A549 (cell line): ENCODE measurements at regions not wholly inside any gene's neighbourhood (a gene's known extent, or its start where the extent isn't known, plus 50 kb on each side); places are given as distances from the start of the nearest gene placed in this dataset.

Experiments
- ATAC-seq, 2 experiments: fragments of 200-7000 bp in 1 of 2; fragments of >200 bp in 1 of 2; cut with Nextera tagmentation in 1 of 2; cut with Tn5 transposase in 1 of 2; 3 replicates each; pipeline versions ENCODE4 v1.8.0 to v1.9.1; 2018 to 2020; ENCODE audit warnings: mild to moderate bottlenecking in 1 of 2, moderate library complexity in 1 of 2
- CTCF ChIA-PET: fragments of 300-600 bp; sonication (Branson Sonifier 250); formaldehyde crosslinking; extraction: SDS; loops from one replicate; lab custom pipeline; 2021; ENCODE audit warnings: antibody characterized with exemption, inconsistent platforms; lab: Yijun Ruan, JAX
- POLR2A ChIA-PET: fragments of 350-600 bp; formaldehyde crosslinking; extraction: SDS; loops from one replicate; lab custom pipeline; 2021; ENCODE audit warnings: antibody characterized with exemption, inconsistent platforms; lab: Yijun Ruan, JAX
- DNase-seq, 2 experiments: peaks; one replicate each; pipeline versions ENCODE4 v3.0.0 to v3.0.0-alpha.2; 2011 to 2016; ENCODE audit warnings: low read depth in 1 of 2, low spot score in 1 of 2
- FAIRE-seq: peaks from 2 replicates; lab custom pipeline; 2011; peaks lifted over from hg19 to GRCh38; lab: Jason Lieb, UNC
- H3K27ac ChIP-seq, 2 experiments: fragments of >200 bp; sonication (Bioruptor Twin); formaldehyde crosslinking; 3 replicates each; pipeline ENCODE4 v1.5.1; 2016 to 2017
- H3K4me1 ChIP-seq: fragments of >200 bp; sonication (Bioruptor Twin); formaldehyde crosslinking; 3 replicates; pipeline ENCODE4 v1.6.1; 2016
- H3K4me2 ChIP-seq: fragments of >200 bp; sonication (Bioruptor Twin); formaldehyde crosslinking; 3 replicates; pipeline ENCODE4 v1.6.1; 2016
- H3K4me3 ChIP-seq: fragments of >200 bp; sonication (Bioruptor Twin); formaldehyde crosslinking; 3 replicates; pipeline ENCODE4 v1.5.1; 2016
- H3K9me3 ChIP-seq: fragments of >200 bp; sonication (Bioruptor Twin); formaldehyde crosslinking; 3 replicates; pipeline ENCODE4 v1.6.1; 2016
- CBX8 ChIP-seq: fragments of 200-600 bp; sonication (generic); IDR thresholded peaks from 2 replicates; pipeline ENCODE4 v1.6.1; 2016
- E2F6 ChIP-seq: IDR thresholded peaks from 2 replicates; pipeline ENCODE4 v1.6.1; 2012; ENCODE audit warnings: low read depth, borderline replicate concordance
- ELK1 ChIP-seq: fragments of 150-350 bp; IDR thresholded peaks from 2 replicates; pipeline ENCODE4 v1.6.1; 2014; ENCODE audit warnings: low read depth, mild to moderate bottlenecking, low read length
- EP300 ChIP-seq, 2 experiments: fragments of >200 bp; sonication (Bioruptor Twin); formaldehyde crosslinking; IDR thresholded peaks; 2 replicates in 1 of 2; 3 replicates in 1 of 2; pipeline ENCODE4 v1.6.1; 2016 to 2017
- ESRRA ChIP-seq: fragments of 150-350 bp; IDR thresholded peaks from 2 replicates; pipeline ENCODE4 v1.6.1; 2014; ENCODE audit warnings: mild to moderate bottlenecking, low read length, borderline replicate concordance
- FOSB ChIP-seq: fragments of 250-450 bp; sonication (Bioruptor Pico); IDR thresholded peaks from 2 replicates; pipeline ENCODE4 v1.5.0; 2020; ENCODE audit warnings: mild to moderate bottlenecking, moderate library complexity
- FOSL2 ChIP-seq, 2 experiments: fragments of 450-650 bp in 1 of 2; fragments of >200 bp in 1 of 2; sonication (Bioruptor Twin) in 1 of 2; formaldehyde crosslinking; IDR thresholded peaks; 2 replicates each; pipeline versions ENCODE4 v1.5.0 to v1.6.1; 2016 to 2020; ENCODE audit warnings: mild to moderate bottlenecking in 1 of 2, moderate library complexity in 1 of 2
- FOXS1 ChIP-seq: fragments of 250-450 bp; sonication (Bioruptor Pico); IDR thresholded peaks from 2 replicates; pipeline ENCODE4 v1.5.0; 2020; ENCODE audit warnings: mild to moderate bottlenecking, moderate library complexity
- HEYL ChIP-seq: fragments of 250-450 bp; sonication (Bioruptor Pico); IDR thresholded peaks from 2 replicates; pipeline ENCODE4 v1.8.0; 2021; ENCODE audit warnings: mild to moderate bottlenecking, moderate library complexity
- HOXA7 ChIP-seq: fragments of 250-450 bp; sonication (Bioruptor Pico); IDR thresholded peaks from 2 replicates; pipeline ENCODE4 v1.5.0; 2020; ENCODE audit warnings: mild to moderate bottlenecking, moderate library complexity
- HOXB13 ChIP-seq: fragments of 250-450 bp; sonication (Bioruptor Pico); IDR thresholded peaks from 2 replicates; pipeline ENCODE4 v1.5.0; 2020; ENCODE audit warnings: low read depth, mild to moderate bottlenecking, moderate library complexity
- HOXB5 ChIP-seq: fragments of 250-450 bp; sonication (Bioruptor Pico); IDR thresholded peaks from 2 replicates; pipeline ENCODE4 v1.5.0; 2020; ENCODE audit warnings: mild to moderate bottlenecking, moderate library complexity
- JUN ChIP-seq, 2 experiments: fragments of >200 bp; sonication (Bioruptor Twin); formaldehyde crosslinking; IDR thresholded peaks; 2 replicates in 1 of 2; 3 replicates in 1 of 2; pipeline ENCODE4 v1.6.1; 2016 to 2017
- JUNB ChIP-seq: fragments of >200 bp; sonication (Bioruptor Twin); formaldehyde crosslinking; IDR thresholded peaks from 2 replicates; pipeline ENCODE4 v1.6.1; 2016
- NFE2L2 ChIP-seq: fragments of 150-350 bp; conservative IDR thresholded peaks from 2 replicates; pipeline ENCODE4 v1.6.1; 2014; ENCODE audit warnings: low read length
- NPAS2 ChIP-seq: fragments of 250-450 bp; sonication (Bioruptor Pico); IDR thresholded peaks from 2 replicates; pipeline ENCODE4 v1.8.0; 2022; ENCODE audit warnings: mild to moderate bottlenecking, moderate library complexity, borderline replicate concordance
- NR3C1 ChIP-seq: fragments of >200 bp; sonication (Bioruptor Twin); formaldehyde crosslinking; IDR thresholded peaks from 3 replicates; pipeline ENCODE4 v1.6.1; 2017
- PHF8 ChIP-seq: fragments of 200-600 bp; sonication (generic); IDR thresholded peaks from 2 replicates; pipeline ENCODE4 v1.6.1; 2016; ENCODE audit warnings: low read depth, mild to moderate bottlenecking, antibody characterized with exemption, moderate library complexity, borderline replicate concordance
- POLR2A ChIP-seq: IDR thresholded peaks from 2 replicates; pipeline ENCODE4 v1.6.1; 2012; ENCODE audit warnings: mild to moderate bottlenecking, low read length
- RARB ChIP-seq: fragments of 250-450 bp; sonication (Bioruptor Pico); IDR thresholded peaks from 2 replicates; pipeline ENCODE4 v1.8.0; 2021; ENCODE audit warnings: mild to moderate bottlenecking, moderate library complexity
- REST ChIP-seq: fragments of 200-600 bp; sonication (generic); IDR thresholded peaks from 2 replicates; pipeline ENCODE4 v1.6.1; 2016; ENCODE audit warnings: antibody characterized with exemption, mild to moderate bottlenecking, moderate library complexity
- RFX5 ChIP-seq: fragments of 450-650 bp; IDR thresholded peaks from 2 replicates; pipeline ENCODE4 v1.7.1; 2014; ENCODE audit warnings: antibody characterized with exemption, mild to moderate bottlenecking, moderate library complexity
- SMC3 ChIP-seq: fragments of >200 bp; sonication (Bioruptor Twin); formaldehyde crosslinking; IDR thresholded peaks from 3 replicates; pipeline ENCODE4 v1.6.1; 2018; ENCODE audit warnings: inconsistent platforms
- TFCP2L1 ChIP-seq: fragments of 250-450 bp; sonication (Bioruptor Pico); IDR thresholded peaks from 2 replicates; pipeline ENCODE4 v1.5.0; 2021; ENCODE audit warnings: mild to moderate bottlenecking
- TP53 ChIP-seq: fragments of 250-450 bp; sonication (Bioruptor Pico); IDR thresholded peaks from 2 replicates; pipeline ENCODE4 v1.5.0; 2021; ENCODE audit warnings: mild to moderate bottlenecking, moderate library complexity
- WGBS: methylation state at CpG from one replicate; pipeline ENCODE4 v1.1.6; 2017; ENCODE audit errors: missing lambda C conversion rate; 5-methylcytosine and 5-hydroxymethylcytosine counted together
- TF ChIP-seq, protein P1 (sequence below): fragments of >200 bp; sonication (Bioruptor Twin); formaldehyde crosslinking; IDR thresholded peaks from 2 replicates; pipeline ENCODE4 v1.6.1; 2016

DNA sequence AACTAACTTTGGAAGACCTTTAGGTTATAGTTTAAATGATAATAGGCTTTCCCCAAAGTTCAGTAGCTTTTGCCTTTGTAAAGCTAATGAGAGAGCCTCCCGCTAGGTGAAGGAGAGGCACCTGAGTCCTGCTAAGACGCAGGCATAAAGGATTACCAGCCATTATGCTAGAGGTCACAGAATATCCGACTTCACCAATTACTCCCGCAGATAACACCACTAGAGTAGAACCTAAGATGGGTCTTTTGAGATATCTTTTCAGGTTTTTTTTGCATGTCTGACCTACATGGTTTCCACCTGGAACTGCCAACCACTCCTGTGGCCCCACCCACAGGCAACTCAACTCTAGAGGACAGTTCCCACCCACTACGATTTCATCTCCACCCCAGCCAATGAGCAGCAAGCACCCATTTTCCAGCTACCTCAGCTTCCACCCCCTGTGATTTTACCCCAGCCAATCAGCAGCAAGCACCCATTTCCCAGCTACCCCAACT lies 314.3 kb downstream of the BRD1 start:
- ATAC-seq = no peak
- Histone ChIP-seq H3K4me3 (no peak overlapping the region), H3K4me2 (no peak overlapping the region), H3K4me1 (no peaks in the 10 kb centered on the region), H3K9me3 (no peaks in the 10 kb centered on the region; the same call in 2 of the 3 replicates), H3K27ac (no peak overlapping the region)
- DNase-seq = no peak
- ChIA-PET POLR2A (no interaction called here), CTCF (no interaction called here)
- no peak for TF ChIP-seq E2F6
- TF ChIP-seq ELK1 = no peak
- no peak for TF ChIP-seq FOXS1 (CRISPR knock-in tag)
- TF ChIP-seq FOSB = no peak
- TF ChIP-seq NR3C1 = no peak
- TF ChIP-seq REST = no peak
- TF ChIP-seq TP53 = no peak
- TF ChIP-seq TFCP2L1 (CRISPR knock-in tag) = no peak
- no peak for TF ChIP-seq EP300 (IDR thresholded peaks at IDR 0.05)
- TF ChIP-seq JUNB = no peak
- TF ChIP-seq POLR2A = no peak
- TF ChIP-seq CBX8 = no peak
- TF ChIP-seq HOXA7 (CRISPR knock-in tag) = no peak
- TF ChIP-seq PHF8 = no peak
- no peak for FAIRE-seq
- 42% methylated on average over 5 of the region's 5 CpGs for WGBS

GRCh38 chr22:49512487-49513165 lies 315.0 kb downstream of the BRD1 start:
- no peak for FAIRE-seq
- no peaks in the 10 kb centered on the region for H3K4me1 ChIP-seq
- H3K4me3 ChIP-seq = no peak overlapping the region
- H3K27ac ChIP-seq = no peak overlapping the region
- ChIA-PET CTCF (no interaction called here), POLR2A (no interaction called here)
- 64% methylated on average over 13 of the region's 13 CpGs for WGBS
- no peak for ATAC-seq
- DNase-seq = no peak
- H3K9me3 ChIP-seq = no peaks in the 10 kb centered on the region; the same call in 2 of the 3 replicates
- no peak overlapping the region for H3K4me2 ChIP-seq
- TF ChIP-seq, protein P1, sequence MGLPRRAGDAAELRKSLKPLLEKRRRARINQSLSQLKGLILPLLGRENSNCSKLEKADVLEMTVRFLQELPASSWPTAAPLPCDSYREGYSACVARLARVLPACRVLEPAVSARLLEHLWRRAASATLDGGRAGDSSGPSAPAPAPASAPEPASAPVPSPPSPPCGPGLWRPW = no peak
- TF ChIP-seq NPAS2 (no peak), SMC3 (no peak), JUNB (no peak), NFE2L2 (no peak), FOXS1 (CRISPR knock-in tag) (no peak), HOXB13 (CRISPR knock-in tag) (no peak), HOXB5 (CRISPR knock-in tag) (no peak), POLR2A (no peak), EP300 (IDR thresholded peaks at IDR 0.05) (no peak), HEYL (no peak), JUN (IDR thresholded peaks at IDR 0.05) (no peak), REST (no peak), ESRRA (no peak), RFX5 (no peak), FOSL2 (IDR thresholded peaks at IDR 0.05) (no peak), FOSL2 (CRISPR knock-in tag; IDR thresholded peaks at IDR 0.05) (no peak), E2F6 (no peak), RARB (CRISPR knock-in tag) (no peak)
